Vagina (tissue), 2 donors: ENCODE measurements at regions not wholly inside any gene's neighbourhood (a gene's known extent, or its start where the extent isn't known, plus 50 kb on each side); places are given as distances from the start of the nearest gene placed in this dataset.

ENCODE experiments used
- DNase-seq, 2 donors: peaks; one replicate each; pipeline ENCODE4 v3.0.0-alpha.2; 2017; ENCODE audit errors: extremely low spot score in 2 of 2
- H3K27ac ChIP-seq: fragments of 200-600 bp; sonication (generic); one replicate; pipeline ENCODE4 v1.5.1; 2019
- H3K27me3 ChIP-seq: fragments of 200-600 bp; sonication (generic); one replicate; pipeline ENCODE4 v1.5.1; 2019
- H3K36me3 ChIP-seq, 2 donors: fragments of 200-600 bp; sonication (generic); one replicate each; pipeline ENCODE4 v1.5.1; 2017 to 2019
- H3K4me1 ChIP-seq: fragments of 200-600 bp; sonication (generic); one replicate; pipeline ENCODE4 v1.5.1; 2019
- H3K4me3 ChIP-seq, 2 donors: fragments of 200-600 bp; sonication (generic); 1 replicate in 1 of 2; 2 replicates in 1 of 2; pipeline ENCODE4 v1.5.1; 2016 to 2019
- H3K9me3 ChIP-seq: fragments of 200-600 bp; sonication (generic); one replicate; pipeline ENCODE4 v1.5.1; 2019
- POLR2A ChIP-seq, 2 donors: fragments of 450-650 bp; IDR thresholded peaks; one replicate each; pipeline ENCODE4 v1.6.1; 2017; ENCODE audit warnings: antibody characterized with exemption in 2 of 2, mild to moderate bottlenecking in 2 of 2, moderate library complexity in 2 of 2
- POLR2AphosphoS5 ChIP-seq, 2 donors: sonication (generic); formaldehyde crosslinking; IDR thresholded peaks; one replicate each; pipeline ENCODE4 v1.9.0; 2017; ENCODE audit warnings: antibody characterized with exemption in 2 of 2, mild to moderate bottlenecking in 2 of 2, low read depth in 1 of 2; ENCODE audit not compliant: insufficient read depth in 1 of 2
- intact Hi-C: fragments of 100-400 bp; cut with DNase I; formaldehyde crosslinking; loops from one replicate; pipeline ENCODE4 v1.15.1; 2023
- TF ChIP-seq, protein P1 (sequence below), 3 experiments: fragments of 450-650 bp in 2 of 3; fragments of 200-600 bp in 1 of 3; sonication (generic) in 1 of 3; IDR thresholded peaks; one replicate each; pipeline ENCODE4 v1.5.1; 2017 to 2019; ENCODE audit warnings: antibody characterized with exemption in 3 of 3, mild to moderate bottlenecking in 2 of 3, moderate library complexity in 2 of 3

GRCh38 chr10:111207500-111207899 is 130.7 kb downstream of the ADRA2A start:
- TF ChIP-seq POLR2AphosphoS5 (IDR thresholded peaks at IDR 0.05; ENCODE audit: insufficient read depth in 1 of 2, low read depth in 1 of 2): no peak
- TF ChIP-seq, protein P1, sequence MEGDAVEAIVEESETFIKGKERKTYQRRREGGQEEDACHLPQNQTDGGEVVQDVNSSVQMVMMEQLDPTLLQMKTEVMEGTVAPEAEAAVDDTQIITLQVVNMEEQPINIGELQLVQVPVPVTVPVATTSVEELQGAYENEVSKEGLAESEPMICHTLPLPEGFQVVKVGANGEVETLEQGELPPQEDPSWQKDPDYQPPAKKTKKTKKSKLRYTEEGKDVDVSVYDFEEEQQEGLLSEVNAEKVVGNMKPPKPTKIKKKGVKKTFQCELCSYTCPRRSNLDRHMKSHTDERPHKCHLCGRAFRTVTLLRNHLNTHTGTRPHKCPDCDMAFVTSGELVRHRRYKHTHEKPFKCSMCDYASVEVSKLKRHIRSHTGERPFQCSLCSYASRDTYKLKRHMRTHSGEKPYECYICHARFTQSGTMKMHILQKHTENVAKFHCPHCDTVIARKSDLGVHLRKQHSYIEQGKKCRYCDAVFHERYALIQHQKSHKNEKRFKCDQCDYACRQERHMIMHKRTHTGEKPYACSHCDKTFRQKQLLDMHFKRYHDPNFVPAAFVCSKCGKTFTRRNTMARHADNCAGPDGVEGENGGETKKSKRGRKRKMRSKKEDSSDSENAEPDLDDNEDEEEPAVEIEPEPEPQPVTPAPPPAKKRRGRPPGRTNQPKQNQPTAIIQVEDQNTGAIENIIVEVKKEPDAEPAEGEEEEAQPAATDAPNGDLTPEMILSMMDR (IDR thresholded peaks at IDR 0.05): no peak
- TF ChIP-seq POLR2A (IDR thresholded peaks at IDR 0.05): no peak
- H3K4me1 ChIP-seq: no peaks in the 10 kb centered on the region
- no peaks in the 10 kb centered on the region for H3K27me3 ChIP-seq
- intact Hi-C loops: no loop called here
- H3K4me3 ChIP-seq: no peak overlapping the region
- no peaks in the 10 kb centered on the region for H3K36me3 ChIP-seq
- no peak for DNase-seq
- no peak overlapping the region for H3K27ac ChIP-seq
- no peaks in the 10 kb centered on the region for H3K9me3 ChIP-seq

DNA sequence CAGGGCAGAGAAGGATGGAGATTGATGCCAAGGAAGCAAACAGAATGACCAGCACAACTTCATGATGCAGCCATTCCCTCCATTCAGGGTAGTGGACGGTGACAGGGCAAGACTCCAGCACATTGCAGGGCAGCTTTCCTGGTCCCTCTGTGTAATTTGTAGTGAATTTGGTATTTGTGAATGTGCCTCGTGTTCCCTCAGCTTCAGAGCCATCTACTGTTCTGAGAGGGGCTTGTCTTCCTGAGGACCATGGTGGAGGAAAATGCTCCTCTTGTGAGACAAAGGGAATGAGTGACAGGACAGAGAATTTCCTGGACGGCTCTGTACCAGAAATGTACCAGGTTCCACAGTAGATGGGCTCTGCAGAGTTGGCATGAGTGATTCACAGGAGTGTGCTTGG is 132.1 kb downstream of the ADRA2A start:
- no peak for DNase-seq
- H3K9me3 ChIP-seq: no peaks in the 10 kb centered on the region
- no peaks in the 10 kb centered on the region for H3K36me3 ChIP-seq
- TF ChIP-seq POLR2AphosphoS5 (IDR thresholded peaks at IDR 0.05; ENCODE audit: insufficient read depth in 1 of 2, low read depth in 1 of 2): no peak
- TF ChIP-seq, protein P1 (IDR thresholded peaks at IDR 0.05): no peak
- H3K27me3 ChIP-seq: no peaks in the 10 kb centered on the region
- intact Hi-C loops: no loop called here
- no peaks in the 10 kb centered on the region for H3K4me1 ChIP-seq
- H3K4me3 ChIP-seq: no peak overlapping the region
- no peak overlapping the region for H3K27ac ChIP-seq

DNA sequence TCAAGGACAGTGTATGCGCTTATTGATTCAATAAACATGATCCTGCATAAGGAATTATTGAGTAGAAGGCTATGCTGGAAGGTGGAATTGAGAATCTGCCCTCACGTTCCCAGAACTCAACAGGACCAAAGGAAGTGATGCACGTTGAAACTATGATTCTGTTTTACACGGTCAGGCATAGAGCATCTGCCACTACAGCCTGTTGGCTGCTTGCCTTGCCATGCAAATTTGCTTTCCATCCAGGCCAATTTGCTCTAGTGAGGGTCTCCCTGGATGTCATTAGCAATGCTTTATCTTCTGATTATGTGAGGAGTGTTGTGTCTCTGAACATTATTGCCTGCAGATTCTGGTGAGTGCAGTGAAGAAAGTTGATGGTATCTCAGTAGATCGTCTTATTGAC is 132.9 kb downstream of the ADRA2A start:
- Histone ChIP-seq H3K9me3 (no peaks in the 10 kb centered on the region), H3K4me3 (no peak overlapping the region), H3K36me3 (no peaks in the 10 kb centered on the region), H3K4me1 (no peaks in the 10 kb centered on the region), H3K27me3 (no peaks in the 10 kb centered on the region), H3K27ac (no peak overlapping the region)
- intact Hi-C loops: no loop called here
- TF ChIP-seq, protein P1 (IDR thresholded peaks at IDR 0.05): no peak
- no peak for TF ChIP-seq POLR2AphosphoS5 (IDR thresholded peaks at IDR 0.05; ENCODE audit: insufficient read depth in 1 of 2, low read depth in 1 of 2)
- TF ChIP-seq POLR2A (IDR thresholded peaks at IDR 0.05): no peak
- no peak for DNase-seq

DNA sequence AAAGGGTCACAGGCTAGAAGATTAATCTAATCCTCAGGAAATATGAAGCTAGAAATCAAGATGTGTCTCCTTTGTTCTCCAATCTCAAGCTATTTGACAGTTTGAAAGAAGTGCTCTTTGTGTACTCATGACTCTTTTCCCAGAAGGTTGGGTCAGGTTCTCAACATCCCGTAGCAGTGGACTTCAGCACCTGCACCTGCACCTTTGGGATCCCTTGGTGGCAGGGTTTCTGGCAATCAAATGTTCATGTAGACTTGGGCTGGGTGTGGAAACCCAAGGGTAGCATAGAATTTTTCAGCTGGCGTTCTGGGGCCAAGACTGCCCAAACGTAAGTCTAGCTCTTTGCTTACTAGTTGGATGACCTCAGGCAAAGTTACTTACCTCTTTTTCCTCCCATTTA is 134.4 kb downstream of the ADRA2A start:
- H3K27me3 ChIP-seq: no peaks in the 10 kb centered on the region
- DNase-seq: no peak
- TF ChIP-seq POLR2AphosphoS5 (IDR thresholded peaks at IDR 0.05; ENCODE audit: insufficient read depth in 1 of 2, low read depth in 1 of 2) (no peak), POLR2A (IDR thresholded peaks at IDR 0.05) (no peak)
- TF ChIP-seq, protein P1 (IDR thresholded peaks at IDR 0.05): no peak
- no peaks in the 10 kb centered on the region for H3K36me3 ChIP-seq
- H3K4me3 ChIP-seq: no peak overlapping the region
- no peaks in the 10 kb centered on the region for H3K9me3 ChIP-seq
- no peaks in the 10 kb centered on the region for H3K4me1 ChIP-seq
- intact Hi-C loops: no loop called here
- no peak overlapping the region for H3K27ac ChIP-seq

DNA sequence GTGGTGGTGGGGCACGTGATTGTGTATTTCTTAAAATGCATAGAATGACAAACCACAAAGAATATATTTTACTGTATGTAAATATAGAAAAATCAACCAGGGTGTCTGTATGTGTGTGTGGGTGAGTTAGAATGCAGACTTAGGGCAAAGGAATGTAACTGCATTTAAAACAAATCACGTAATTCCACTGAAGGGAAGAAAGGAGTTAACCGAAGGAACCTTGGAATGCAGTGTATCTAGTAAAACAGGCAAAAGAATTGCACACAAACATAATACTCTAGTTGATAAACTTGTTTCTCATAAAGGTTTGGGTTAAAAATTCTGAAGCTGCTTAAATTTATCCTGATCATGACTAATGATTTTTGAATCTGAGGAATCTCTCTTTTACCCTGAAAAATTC is 134.9 kb downstream of the ADRA2A start:
- Histone ChIP-seq H3K4me1 (no peaks in the 10 kb centered on the region), H3K27me3 (no peaks in the 10 kb centered on the region), H3K4me3 (no peak overlapping the region), H3K27ac (no peak overlapping the region), H3K36me3 (no peaks in the 10 kb centered on the region), H3K9me3 (no peaks in the 10 kb centered on the region)
- intact Hi-C loops: no loop called here
- TF ChIP-seq, protein P1 (IDR thresholded peaks at IDR 0.05): no peak
- no peak for TF ChIP-seq POLR2A (IDR thresholded peaks at IDR 0.05)
- TF ChIP-seq POLR2AphosphoS5 (IDR thresholded peaks at IDR 0.05; ENCODE audit: insufficient read depth in 1 of 2, low read depth in 1 of 2): no peak
- DNase-seq: no peak
